ENCODE measurements at regions not wholly inside any gene's neighbourhood (a gene's known extent, or its start where the extent isn't known, plus 50 kb on each side); places are given as distances from the start of the nearest gene placed in this dataset.

GRCh38 chr21:27425574-27425973 lies 458.7 kb upstream of the ADAMTS5 start:
- peaks cover 0 to 14% (median 5%) of the 10 kb centered on the region in 4 donors for H3K4me1 ChIP-seq
- H3K9me3 ChIP-seq: no peaks in the 10 kb centered on the region
- DNase-seq (no peak), ATAC-seq (ENCODE audit: low FRiP score in 2 of 2) (no peak)
- H3K4me3 ChIP-seq: no peak overlapping the region
- H3K27me3 ChIP-seq: no peaks in the 10 kb centered on the region
- no peaks in the 10 kb centered on the region for H3K36me3 ChIP-seq
- WGBS, 2 donors: 40 to 45% methylated on average over 3 of the region's 3 CpGs
- TF ChIP-seq POLR2AphosphoS5 (IDR thresholded peaks at IDR 0.05): no peak
- TF ChIP-seq POLR2A (IDR thresholded peaks at IDR 0.05): no peak
- no peak for TF ChIP-seq CTCF (IDR thresholded peaks at IDR 0.05)
- TF ChIP-seq EP300 (IDR thresholded peaks at IDR 0.05): no peak
- H3K27ac ChIP-seq: peak overlapping the region in 1 of 4 donors; percentile 24

- Histone ChIP-seq H3K4me1 (peaks cover 0 to 14% (median 5%) of the 10 kb centered on the region in 4 donors), H3K4me3 (no peak overlapping the region), H3K27me3 (no peaks in the 10 kb centered on the region), H3K27ac (no peak overlapping the region), H3K36me3 (no peaks in the 10 kb centered on the region), H3K9me3 (no peaks in the 10 kb centered on the region)
- TF ChIP-seq POLR2A (IDR thresholded peaks at IDR 0.05) (no peak), EP300 (IDR thresholded peaks at IDR 0.05) (no peak), CTCF (IDR thresholded peaks at IDR 0.05) (no peak), POLR2AphosphoS5 (IDR thresholded peaks at IDR 0.05) (no peak)
- no peak for DNase-seq
- 60 to 80% methylated on average over 2 of the region's 2 CpGs for WGBS, 2 donors
- no peak for ATAC-seq (ENCODE audit: low FRiP score in 2 of 2)
Observed at GRCh38 chr21:27425172-27425571, 458.3 kb upstream of the ADAMTS5 start.

GRCh38 chr21:27424601-27425000 lies 457.7 kb upstream of the ADAMTS5 start:
- no peak for TF ChIP-seq EP300 (IDR thresholded peaks at IDR 0.05)
- Histone ChIP-seq H3K4me3 (no peak overlapping the region), H3K36me3 (no peaks in the 10 kb centered on the region), H3K4me1 (peaks cover 0 to 18% (median 5%) of the 10 kb centered on the region in 4 donors), H3K27me3 (no peaks in the 10 kb centered on the region), H3K27ac (peak overlapping the region in 1 of 4 donors; percentile 4), H3K9me3 (no peaks in the 10 kb centered on the region)
- ATAC-seq (ENCODE audit: low FRiP score in 2 of 2) (no peak), DNase-seq (no peak)
- 87 to 97% methylated on average over 1 of the region's 1 CpG for WGBS, 2 donors

- WGBS, 2 donors: 88 to 93% methylated on average over 4 of the region's 4 CpGs
- H3K9me3 ChIP-seq: no peaks in the 10 kb centered on the region
- peak overlapping the region in 1 of 4 donors; percentile 4 for H3K27ac ChIP-seq
- H3K36me3 ChIP-seq: no peaks in the 10 kb centered on the region
- DNase-seq: no peak
- ATAC-seq (ENCODE audit: low FRiP score in 2 of 2): peak in 1 of 2 donors; percentile 50
- peaks cover 0 to 18% (median 5%) of the 10 kb centered on the region in 4 donors for H3K4me1 ChIP-seq
- TF ChIP-seq CTCF (IDR thresholded peaks at IDR 0.05): no peak
- no peak for TF ChIP-seq POLR2A (IDR thresholded peaks at IDR 0.05)
- no peak for TF ChIP-seq EP300 (IDR thresholded peaks at IDR 0.05)
- no peak for TF ChIP-seq POLR2AphosphoS5 (IDR thresholded peaks at IDR 0.05)
- H3K27me3 ChIP-seq: no peaks in the 10 kb centered on the region
- H3K4me3 ChIP-seq: no peak overlapping the region
Observed at GRCh38 chr21:27423906-27424595, 457.2 kb upstream of the ADAMTS5 start.

- H3K4me3 ChIP-seq: no peak overlapping the region
- no peak for TF ChIP-seq CTCF (IDR thresholded peaks at IDR 0.05)
- peak; percentile 72 to 82 for TF ChIP-seq POLR2AphosphoS5 (IDR thresholded peaks at IDR 0.05)
- no peak for TF ChIP-seq POLR2A (IDR thresholded peaks at IDR 0.05)
- peak in 1 of 4 donors; percentile 65 for TF ChIP-seq EP300 (IDR thresholded peaks at IDR 0.05)
- H3K4me1 ChIP-seq: peaks cover 0 to 18% (median 5%) of the 10 kb centered on the region in 4 donors
- peak in 1 of 2 donors; percentile 48 for DNase-seq
- H3K9me3 ChIP-seq: no peaks in the 10 kb centered on the region
- peak overlapping the region in 1 of 4 donors; percentile 18 for H3K27ac ChIP-seq
- WGBS, 2 donors: 71 to 89% methylated on average over 4 of the region's 4 CpGs
- ATAC-seq (ENCODE audit: low FRiP score in 2 of 2): peak; percentile 70 to 90
- no peaks in the 10 kb centered on the region for H3K27me3 ChIP-seq
- no peaks in the 10 kb centered on the region for H3K36me3 ChIP-seq
Observed at GRCh38 chr21:27423038-27423437, 456.1 kb upstream of the ADAMTS5 start.
